HG03457 (cell line): ENCODE measurements at regions not wholly inside any gene's neighbourhood (a gene's known extent, or its start where the extent isn't known, plus 50 kb on each side); places are given as distances from the start of the nearest gene placed in this dataset.

ENCODE experiments used
- ATAC-seq: cut with Tn5 transposase; IDR thresholded peaks from one replicate; pipeline ENCODE4 v1.9.1; 2021; ENCODE audit warnings: moderate number of reproducible peaks; ENCODE audit not compliant: unreplicated experiment

- ATAC-seq = no peak
Measured at GRCh38 chr1:63112155-63112900, 210.0 kb upstream of the FOXD3 start.

GRCh38 chr1:63115527-63115926, 206.8 kb upstream of the FOXD3 start:
- no peak for ATAC-seq

GRCh38 chr1:63116016-63116415, 206.4 kb upstream of the FOXD3 start:
- no peak for ATAC-seq

- ATAC-seq = no peak
Measured at GRCh38 chr1:63119575-63120155, 202.7 kb upstream of the FOXD3 start.

- ATAC-seq = no peak
Measured at GRCh38 chr1:63122079-63122478, 200.3 kb upstream of the FOXD3 start.

GRCh38 chr1:63124666-63125191, 197.6 kb upstream of the FOXD3 start:
- ATAC-seq = peak; percentile 90

GRCh38 chr1:63126104-63126503, 196.3 kb upstream of the FOXD3 start:
- ATAC-seq = no peak

GRCh38 chr1:63127376-63127775, 195.0 kb upstream of the FOXD3 start:
- ATAC-seq = no peak

GRCh38 chr1:63128556-63128955, 193.8 kb upstream of the FOXD3 start:
- ATAC-seq = no peak

GRCh38 chr1:63129184-63129583, 193.2 kb upstream of the FOXD3 start:
- no peak for ATAC-seq

GRCh38 chr1:63129855-63130254, 192.5 kb upstream of the FOXD3 start:
- ATAC-seq = no peak

GRCh38 chr1:63134501-63135173, 187.7 kb upstream of the FOXD3 start:
- no peak for ATAC-seq

- no peak for ATAC-seq
Measured at GRCh38 chr1:63135174-63135512, 187.2 kb upstream of the FOXD3 start.

GRCh38 chr1:63135801-63136200, 186.6 kb upstream of the FOXD3 start:
- ATAC-seq = no peak

GRCh38 chr1:63142001-63142400, 180.4 kb upstream of the FOXD3 start:
- no peak for ATAC-seq

GRCh38 chr1:63143482-63143881, 178.9 kb upstream of the FOXD3 start:
- ATAC-seq = no peak

GRCh38 chr1:63147783-63148182, 174.6 kb upstream of the FOXD3 start:
- no peak for ATAC-seq

- ATAC-seq = no peak
Measured at GRCh38 chr1:63148825-63149645, 173.3 kb upstream of the FOXD3 start.

GRCh38 chr1:63152572-63152971, 169.8 kb upstream of the FOXD3 start:
- no peak for ATAC-seq

GRCh38 chr1:63155437-63155836, 166.9 kb upstream of the FOXD3 start:
- ATAC-seq = no peak

- no peak for ATAC-seq
Measured at GRCh38 chr1:63157085-63157484, 165.3 kb upstream of the FOXD3 start.
